Omental fat pad (tissue), 3 donors: ENCODE measurements at regions not wholly inside any gene's neighbourhood (a gene's known extent, or its start where the extent isn't known, plus 50 kb on each side); places are given as distances from the start of the nearest gene placed in this dataset.
A peak's percentile ranks its signal among the peaks of the same experiment; 100 is the strongest.

Source experiments
- ATAC-seq: fragments of 150-250 bp; one replicate; pipeline ENCODE4 v1.9.1; 2016; ENCODE audit warnings: mild to moderate bottlenecking, moderate library complexity; ENCODE audit not compliant: low FRiP score
- DNase-seq: peaks from one replicate; pipeline ENCODE4 v3.0.0-alpha.2; 2019; ENCODE audit warnings: low spot score
- CTCF ChIP-seq, 3 donors: fragments of 450-650 bp; IDR thresholded peaks; one replicate each; pipeline ENCODE4 v1.5.1; 2016 to 2017; ENCODE audit warnings: antibody characterized with exemption in 3 of 3, mild to moderate bottlenecking in 3 of 3, moderate library complexity in 2 of 3

- no peak for TF ChIP-seq CTCF (IDR thresholded peaks at IDR 0.05)
- DNase-seq (no peak), ATAC-seq (peak; percentile 93)
These were observed 182.7 kb upstream of the GADL1 start for GRCh38 chr3:31077021-31077601.

GRCh38 chr3:31077826-31078225 is 183.4 kb upstream of the GADL1 start:
- no peak for TF ChIP-seq CTCF (IDR thresholded peaks at IDR 0.05)
- ATAC-seq: no peak
- no peak for DNase-seq

- DNase-seq: no peak
- no peak for TF ChIP-seq CTCF (IDR thresholded peaks at IDR 0.05)
- ATAC-seq: no peak
These were observed 185.2 kb upstream of the GADL1 start for GRCh38 chr3:31079689-31080088.

- TF ChIP-seq CTCF (IDR thresholded peaks at IDR 0.05): no peak
- ATAC-seq (no peak), DNase-seq (no peak)
These were observed 186.7 kb upstream of the GADL1 start for GRCh38 chr3:31081018-31081662.

- no peak for TF ChIP-seq CTCF (IDR thresholded peaks at IDR 0.05)
- DNase-seq (no peak), ATAC-seq (no peak)
These were observed 191.7 kb upstream of the GADL1 start for GRCh38 chr3:31086148-31086547.

GRCh38 chr3:31086698-31087097 is 192.2 kb upstream of the GADL1 start:
- DNase-seq (no peak), ATAC-seq (no peak)
- TF ChIP-seq CTCF (IDR thresholded peaks at IDR 0.05): no peak

GRCh38 chr3:31091748-31092147 is 197.3 kb upstream of the GADL1 start:
- no peak for ATAC-seq
- TF ChIP-seq CTCF (IDR thresholded peaks at IDR 0.05): no peak
- DNase-seq: no peak
